GM12891 (cell line): ENCODE measurements at regions not wholly inside any gene's neighbourhood (a gene's known extent, or its start where the extent isn't known, plus 50 kb on each side); places are given as distances from the start of the nearest gene placed in this dataset.

ENCODE experiments used
- POLR2A ChIP-seq: IDR thresholded peaks from 2 replicates; pipeline ENCODE4 v1.6.1; 2011; ENCODE audit warnings: low read depth, low read length, control low read depth
- POLR2AphosphoS5 ChIP-seq: IDR thresholded peaks from 2 replicates; pipeline ENCODE4 v1.6.1; 2011; ENCODE audit warnings: low read depth, low read length, control low read depth
- SPI1 ChIP-seq: IDR thresholded peaks from 2 replicates; pipeline ENCODE4 v1.6.1; 2011; ENCODE audit warnings: low read depth, low read length, control low read depth

DNA sequence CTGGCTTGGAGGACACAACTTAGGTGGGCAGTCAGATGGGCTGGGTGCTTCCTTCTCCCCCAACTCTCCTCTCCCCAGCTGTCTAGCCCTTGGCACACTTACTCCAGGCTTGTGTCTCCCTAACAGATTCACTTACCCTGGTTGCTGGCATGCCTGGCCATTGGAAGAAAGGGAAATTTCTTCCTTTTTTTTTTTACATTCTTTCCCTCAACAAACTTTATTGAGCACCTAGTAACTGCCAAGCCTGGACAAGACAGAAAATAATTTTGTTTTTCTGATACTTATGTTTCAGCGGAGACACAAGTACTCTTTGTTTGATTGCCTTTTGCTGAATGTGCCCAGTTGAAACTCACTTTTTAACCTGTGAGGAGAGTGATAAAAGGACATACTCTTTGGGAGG, 144.3 kb upstream of the KCNJ6 start:
- TF ChIP-seq SPI1 (no peak), POLR2AphosphoS5 (no peak), POLR2A (no peak)
